PC-9 (cell line): ENCODE measurements at regions not wholly inside any gene's neighbourhood (a gene's known extent, or its start where the extent isn't known, plus 50 kb on each side); places are given as distances from the start of the nearest gene placed in this dataset.

ENCODE experiments used
- BruUV-seq: library from RNA; stranded (reverse); fragments of 400-500 nt; replicated peaks from 2 replicates; lab custom pipeline; 2021; lab: Mats Ljungman, UMichigan
- CTCF ChIA-PET: fragments of 300-600 bp; sonication (Branson Sonifier 250); formaldehyde crosslinking; loops from one replicate; lab custom pipeline; 2022; ENCODE audit warnings: antibody characterized with exemption; lab: Charles Lee
- POLR2A ChIA-PET: fragments of 300-600 bp; sonication (Branson Sonifier 250); formaldehyde crosslinking; loops from one replicate; lab custom pipeline; 2022; ENCODE audit warnings: antibody characterized with exemption; ENCODE audit not compliant: unreplicated experiment; lab: Charles Lee
- DNase-seq, 2 experiments: peaks; one replicate each; pipeline versions ENCODE4 v3.0.0 to v3.0.0-alpha.2; 2015 to 2022; ENCODE audit warnings: mixed read lengths in 1 of 2
- H2AFZ ChIP-seq: fragments of 200-600 bp; sonication (generic); 2 replicates; pipeline ENCODE4 v1.8.1; 2017; ENCODE audit warnings: antibody characterized with exemption
- H3F3A ChIP-seq: fragments of 200-600 bp; sonication (generic); 2 replicates; pipeline ENCODE4 v1.8.1; 2017; ENCODE audit warnings: antibody characterized with exemption, mild to moderate bottlenecking, low read depth; ENCODE audit not compliant: insufficient read depth
- H3K27ac ChIP-seq: fragments of 200-600 bp; sonication (generic); 2 replicates; pipeline ENCODE4 v1.6.1; 2016; ENCODE audit warnings: mixed run types
- H3K27me3 ChIP-seq: fragments of 200-600 bp; sonication (generic); 2 replicates; pipeline ENCODE4 v1.6.1; 2016; ENCODE audit warnings: low read depth, mixed run types; ENCODE audit not compliant: insufficient read depth
- H3K36me3 ChIP-seq: fragments of 200-600 bp; sonication (generic); 2 replicates; pipeline ENCODE4 v1.6.1; 2016; ENCODE audit warnings: low read depth, mixed run types
- H3K4me1 ChIP-seq: fragments of 200-600 bp; sonication (generic); replicated peaks from 2 replicates; pipeline ENCODE4 v1.6.1; 2016; ENCODE audit warnings: mixed run types; ENCODE audit not compliant: insufficient read depth
- H3K4me2 ChIP-seq: fragments of 200-600 bp; sonication (generic); 2 replicates; pipeline ENCODE4 v1.6.1; 2017; ENCODE audit warnings: mixed run types
- H3K4me3 ChIP-seq: fragments of 200-600 bp; sonication (generic); 2 replicates; pipeline ENCODE4 v1.6.1; 2016; ENCODE audit warnings: mixed run types
- H3K79me2 ChIP-seq: fragments of 200-600 bp; sonication (generic); 2 replicates; pipeline ENCODE4 v1.6.1; 2017; ENCODE audit warnings: low read depth, mixed run types
- H3K9me2 ChIP-seq: fragments of 200-600 bp; sonication (generic); 2 replicates; pipeline ENCODE4 v1.8.1; 2017; ENCODE audit warnings: mild to moderate bottlenecking; ENCODE audit not compliant: insufficient read depth
- H3K9me3 ChIP-seq: fragments of 200-600 bp; sonication (generic); 2 replicates; pipeline ENCODE4 v1.8.1; 2016; ENCODE audit warnings: low read depth; ENCODE audit not compliant: insufficient read depth
- H4K20me1 ChIP-seq: fragments of 200-600 bp; sonication (generic); 2 replicates; pipeline ENCODE4 v1.8.1; 2017; ENCODE audit not compliant: insufficient read depth
- CTCF ChIP-seq: fragments of 200-600 bp; sonication (generic); conservative IDR thresholded peaks from 2 replicates; pipeline ENCODE4 v1.6.1; 2017; ENCODE audit warnings: mixed run types, antibody characterized with exemption, mild to moderate bottlenecking, moderate library complexity
- EZH2 ChIP-seq: fragments of 200-600 bp; sonication (generic); IDR thresholded peaks from 2 replicates; pipeline ENCODE4 v1.8.0; 2017; ENCODE audit warnings: antibody characterized with exemption, low read depth
- intact Hi-C: fragments of 100-400 bp; cut with micrococcal nuclease; formaldehyde crosslinking; loops from one replicate; pipeline ENCODE4 v1.10.0; 2022; ENCODE audit not compliant: unreplicated experiment

GRCh38 chr2:206859330-206859739 is 80.0 kb upstream of the CPO start:
- intact Hi-C loops = no loop called here

GRCh38 chr2:206863196-206863595 is 76.1 kb upstream of the CPO start:
- Histone ChIP-seq H3K27me3 (no peaks in the 10 kb centered on the region), H4K20me1 (no peaks in the 10 kb centered on the region), H3K79me2 (no peaks in the 10 kb centered on the region), H3K4me1 (no peaks in the 10 kb centered on the region), H3K9me3 (no peaks in the 10 kb centered on the region), H3F3A (no peaks in the 10 kb centered on the region), H2AFZ (no peak overlapping the region), H3K27ac (no peak overlapping the region), H3K36me3 (no peaks in the 10 kb centered on the region), H3K4me2 (no peak overlapping the region), H3K4me3 (no peak overlapping the region), H3K9me2 (no peaks in the 10 kb centered on the region)
- BruUV-seq = no TSS peak
- intact Hi-C loops = no loop called here
- ChIA-PET POLR2A (no interaction called here), CTCF (no interaction called here)
- no peak for DNase-seq
- TF ChIP-seq CTCF (no peak), EZH2 (no peak)

More at GRCh38 chr2:206859330-206859739, 80.0 kb upstream of the CPO start:
- no TSS peak for BruUV-seq
- H3K27me3 ChIP-seq = no peaks in the 10 kb centered on the region
- H3K4me1 ChIP-seq = no peaks in the 10 kb centered on the region
- H3K4me3 ChIP-seq = no peak overlapping the region
- no peaks in the 10 kb centered on the region for H3K36me3 ChIP-seq
- CTCF ChIA-PET = no interaction called here
- no peak overlapping the region for H3K4me2 ChIP-seq
- POLR2A ChIA-PET = no interaction called here
- no peaks in the 10 kb centered on the region for H3F3A ChIP-seq
- no peaks in the 10 kb centered on the region for H4K20me1 ChIP-seq
- TF ChIP-seq EZH2 (no peak), CTCF (no peak)
- no peak overlapping the region for H3K27ac ChIP-seq
- no peaks in the 10 kb centered on the region for H3K9me2 ChIP-seq
- no peak overlapping the region for H2AFZ ChIP-seq
- no peaks in the 10 kb centered on the region for H3K9me3 ChIP-seq
- no peak for DNase-seq
- H3K79me2 ChIP-seq = no peaks in the 10 kb centered on the region

GRCh38 chr2:206863716-206864115 is 75.6 kb upstream of the CPO start:
- POLR2A ChIA-PET = no interaction called here
- H3K9me2 ChIP-seq = no peaks in the 10 kb centered on the region
- BruUV-seq = no TSS peak
- H3F3A ChIP-seq = no peaks in the 10 kb centered on the region
- TF ChIP-seq EZH2 = no peak
- no peak for TF ChIP-seq CTCF
- CTCF ChIA-PET = no interaction called here
- H3K27ac ChIP-seq = no peak overlapping the region
- H2AFZ ChIP-seq = no peak overlapping the region
- H3K79me2 ChIP-seq = no peaks in the 10 kb centered on the region
- H3K9me3 ChIP-seq = no peaks in the 10 kb centered on the region
- no peak overlapping the region for H3K4me2 ChIP-seq
- no peaks in the 10 kb centered on the region for H3K27me3 ChIP-seq
- no peaks in the 10 kb centered on the region for H3K4me1 ChIP-seq
- DNase-seq = no peak
- H3K4me3 ChIP-seq = no peak overlapping the region
- intact Hi-C loops = no loop called here
- H4K20me1 ChIP-seq = no peaks in the 10 kb centered on the region
- H3K36me3 ChIP-seq = no peaks in the 10 kb centered on the region
